GM12878 (cell line): ENCODE measurements at regions not wholly inside any gene's neighbourhood (a gene's known extent, or its start where the extent isn't known, plus 50 kb on each side); places are given as distances from the start of the nearest gene placed in this dataset.

Experiments used
- ATAC-seq: fragments of 200-7000 bp; cut with Tn5 transposase; 3 replicates; pipeline ENCODE4 v1.9.1; 2020; ENCODE audit warnings: mild to moderate bottlenecking, moderate library complexity
- BruUV-seq: library from RNA; stranded (reverse); fragments of 400-500 nt; replicated peaks from 2 replicates; lab custom pipeline; 2021; lab: Mats Ljungman, UMichigan
- CTCF ChIA-PET: fragments of 300-600 bp; sonication (Branson Sonifier 250); formaldehyde crosslinking; extraction: SDS; loops from one replicate; lab custom pipeline; 2021; ENCODE audit warnings: inconsistent platforms; lab: Yijun Ruan, JAX
- POLR2A ChIA-PET: fragments of 350-600 bp; formaldehyde crosslinking; extraction: SDS; loops from one replicate; lab custom pipeline; 2021; ENCODE audit warnings: inconsistent platforms; lab: Charles Lee
- RAD21 ChIA-PET: fragments of 300-600 bp; sonication (Branson Sonifier 250); formaldehyde crosslinking; loops from one replicate; lab custom pipeline; 2023; ENCODE audit warnings: antibody characterized with exemption; ENCODE audit not compliant: unreplicated experiment; lab: Charles Lee
- SMC1A ChIA-PET: fragments of 300-600 bp; sonication (Branson Sonifier 250); formaldehyde crosslinking; loops from one replicate; lab custom pipeline; 2023; ENCODE audit not compliant: unreplicated experiment, uncharacterized antibody; lab: Charles Lee
- DNase-seq: peaks from one replicate; pipeline ENCODE4 v3.0.0-alpha.2; 2011; ENCODE audit warnings: low read depth, low spot score
- FAIRE-seq: peaks from 3 replicates; lab custom pipeline; 2011; peaks lifted over from hg19 to GRCh38; lab: Jason Lieb, UNC
- H2AFZ ChIP-seq: 2 replicates; pipeline ENCODE4 v1.6.0; 2011; ENCODE audit warnings: low read depth, low read length, control low read depth; ENCODE audit not compliant: control insufficient read depth
- H3K27ac ChIP-seq: 2 replicates; pipeline ENCODE4 v1.5.1; 2011; ENCODE audit warnings: control low read depth; ENCODE audit not compliant: control insufficient read depth, insufficient read depth
- H3K27me3 ChIP-seq, 2 experiments: replicated peaks in 1 of 2; 2 replicates each; pipeline versions ENCODE4 v1.6.0 to v1.6.1; 2011; ENCODE audit warnings: low read length in 1 of 2; ENCODE audit not compliant: control insufficient read depth in 2 of 2, insufficient read depth in 2 of 2
- H3K36me3 ChIP-seq, 2 experiments: 2 replicates each; pipeline ENCODE4 v1.5.1; 2011; ENCODE audit warnings: low read length in 1 of 2; ENCODE audit not compliant: control insufficient read depth in 2 of 2, insufficient read depth in 2 of 2
- H3K4me1 ChIP-seq: 2 replicates; pipeline ENCODE4 v1.6.1; 2011; ENCODE audit warnings: mild to moderate bottlenecking, low read length, moderate library complexity, mixed read lengths; ENCODE audit not compliant: control insufficient read depth, insufficient read depth
- H3K4me2 ChIP-seq: 2 replicates; pipeline ENCODE4 v1.6.0; 2011; ENCODE audit warnings: control low read depth; ENCODE audit not compliant: control insufficient read depth, insufficient read depth
- H3K4me3 ChIP-seq: fragments of 200-600 bp; sonication (generic); 2 replicates; pipeline ENCODE4 v1.5.1; 2016
- H3K79me2 ChIP-seq: 2 replicates; pipeline ENCODE4 v1.6.0; 2011; ENCODE audit warnings: low read length; ENCODE audit not compliant: control insufficient read depth, insufficient read depth
- H3K9ac ChIP-seq: 2 replicates; pipeline ENCODE4 v1.8.0; 2011; ENCODE audit warnings: low read length, control low read depth, mixed read lengths; ENCODE audit not compliant: control insufficient read depth, insufficient read depth
- H3K9me3 ChIP-seq: replicated peaks from 3 replicates; pipeline ENCODE4 v1.5.1; 2011; ENCODE audit warnings: mild to moderate bottlenecking, low read length; ENCODE audit not compliant: control insufficient read depth, insufficient read depth
- H4K20me1 ChIP-seq: 2 replicates; pipeline ENCODE4 v1.6.0; 2011; ENCODE audit not compliant: control insufficient read depth, insufficient read depth
- BCL3 ChIP-seq: IDR thresholded peaks from 2 replicates; pipeline ENCODE4 v1.6.1; 2011; ENCODE audit warnings: borderline replicate concordance, low read depth, mild to moderate bottlenecking, moderate library complexity, low read length; ENCODE audit not compliant: insufficient read depth, poor library complexity, severe bottlenecking
- CBX5 ChIP-seq: sonication (generic); IDR thresholded peaks from 2 replicates; pipeline ENCODE4 v1.6.1; 2016; ENCODE audit warnings: low read depth, moderate library complexity, mild to moderate bottlenecking, inconsistent platforms
- DPF2 ChIP-seq: fragments of 450-650 bp; IDR thresholded peaks from 2 replicates; pipeline ENCODE4 v1.6.1; 2017; ENCODE audit warnings: mild to moderate bottlenecking
- EP300 ChIP-seq, 2 experiments: fragments of 150-350 bp in 1 of 2; IDR thresholded peaks; 2 replicates each; pipeline ENCODE4 v1.6.1; 2011 to 2012; ENCODE audit warnings: low read depth in 2 of 2, low read length in 2 of 2, borderline replicate concordance in 1 of 2, improper control_type of control experiment in 1 of 2, inconsistent platforms in 1 of 2; ENCODE audit not compliant: control insufficient read depth in 1 of 2
- FOXK2 ChIP-seq: fragments of 450-650 bp; IDR thresholded peaks from 2 replicates; pipeline ENCODE4 v1.6.1; 2017; ENCODE audit warnings: mild to moderate bottlenecking, moderate library complexity
- NFYA ChIP-seq: IDR thresholded peaks from 2 replicates; pipeline ENCODE4 v1.6.1; 2011; ENCODE audit warnings: low read depth, mild to moderate bottlenecking, low read length, improper control_type of control experiment, borderline replicate concordance
- PAX5 ChIP-seq: IDR thresholded peaks from 2 replicates; pipeline ENCODE4 v1.6.1; 2011; ENCODE audit warnings: low read depth, low read length, borderline replicate concordance
- WRNIP1 ChIP-seq: IDR thresholded peaks from 2 replicates; pipeline ENCODE4 v1.6.1; 2011; ENCODE audit warnings: low read depth, low read length, improper control_type of control experiment, borderline replicate concordance
- ZBED1 ChIP-seq: IDR thresholded peaks from 2 replicates; pipeline ENCODE4 v1.6.1; 2016; ENCODE audit warnings: borderline replicate concordance
- ZNF24 ChIP-seq: fragments of 450-650 bp; IDR thresholded peaks from 2 replicates; pipeline ENCODE4 v1.6.1; 2017; ENCODE audit warnings: antibody characterized with exemption, mild to moderate bottlenecking
- whole genome bisulfite sequencing: methylation state at CpG from one replicate; pipeline ENCODE4 v1.1.6; 2016; ENCODE audit warnings: low lambda C conversion rate; ENCODE audit not compliant: insufficient replicate concordance, insufficient coverage; ENCODE audit errors: missing lambda C conversion rate; 5-methylcytosine and 5-hydroxymethylcytosine counted together
- in situ Hi-C: fragments of 300-500 bp; cut with MboI; formaldehyde crosslinking; loops from 9 replicates; pipeline ENCODE4 v1.14.3; 2018; ENCODE audit warnings: mixed read lengths
- intact Hi-C: fragments of 100-400 bp; cut with micrococcal nuclease; formaldehyde crosslinking; loops from one replicate; pipeline ENCODE4 v1.14.2; 2022; ENCODE audit not compliant: unreplicated experiment

- no peak for TF ChIP-seq EP300 (IDR thresholded peaks at IDR 0.05; ENCODE audit: borderline replicate concordance in 1 of 2, control insufficient read depth in 1 of 2, low read depth in 2 of 2, low read length in 2 of 2)
- TF ChIP-seq FOXK2 = no peak
- TF ChIP-seq WRNIP1 = no peak
- ChIA-PET SMC1A (no interaction called here), CTCF (interaction anchor here (1.0 kb wide), 1 partner anchor 192 kb away, joined by 3 read pairs; no protein-coding TSS in a partner anchor), RAD21 (interaction anchor here (0.7 kb wide), 1 partner anchor 162 kb away, joined by 3 read pairs; no protein-coding TSS in a partner anchor), POLR2A (no interaction called here)
- no peak overlapping the region for H3K27ac ChIP-seq
- no peaks in the 10 kb centered on the region for H3K36me3 ChIP-seq
- H3K79me2 ChIP-seq = no peaks in the 10 kb centered on the region
- DNase-seq (no peak), FAIRE-seq (no peak), ATAC-seq (no peak)
- WGBS = 27% methylated on average over 2 of the region's 2 CpGs
- BruUV-seq = no TSS peak
- H3K4me3 ChIP-seq = no peak overlapping the region
- H3K27me3 ChIP-seq = no peaks in the 10 kb centered on the region; a peak in 1 of 4 replicates
- H2AFZ ChIP-seq = no peak overlapping the region
- no peaks in the 10 kb centered on the region for H3K4me1 ChIP-seq
- H3K9me3 ChIP-seq = no peaks in the 10 kb centered on the region
- no peak overlapping the region for H3K4me2 ChIP-seq
- no peaks in the 10 kb centered on the region for H4K20me1 ChIP-seq
- intact Hi-C loops = no loop called here
- no peak overlapping the region for H3K9ac ChIP-seq
- in situ Hi-C loops = no loop called here
Measured at GRCh38 chr1:213602796-213603486, 384.8 kb upstream of the PROX1 start.

DNA sequence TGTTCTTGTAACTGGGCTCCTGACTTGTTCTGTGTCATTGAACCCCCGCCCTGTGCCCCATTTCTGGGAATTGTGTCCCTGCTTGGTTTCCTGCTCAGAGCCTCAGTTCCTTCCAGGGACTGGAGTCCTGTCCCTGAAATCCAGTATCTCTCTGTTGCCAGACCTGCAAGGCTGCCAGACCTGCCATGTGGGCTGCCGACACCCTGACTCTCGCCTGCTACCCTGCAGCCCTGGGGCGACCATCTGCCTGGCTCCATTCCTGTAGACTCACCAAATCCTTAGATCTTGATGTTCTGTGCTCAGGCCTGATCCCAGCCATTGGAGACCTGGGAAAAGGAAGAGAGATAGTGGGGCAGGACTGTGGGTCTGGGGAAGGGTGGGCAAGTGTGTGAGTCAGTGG lies 383.3 kb upstream of the PROX1 start:
- POLR2A ChIA-PET = no interaction called here
- Histone ChIP-seq H3K9ac (no peak overlapping the region), H3K9me3 (no peaks in the 10 kb centered on the region), H3K4me2 (no peak overlapping the region), H3K79me2 (no peaks in the 10 kb centered on the region), H3K27me3 (no peaks in the 10 kb centered on the region; a peak in 1 of 4 replicates), H3K27ac (no peak overlapping the region), H3K4me3 (no peak overlapping the region), H3K36me3 (no peaks in the 10 kb centered on the region), H4K20me1 (no peaks in the 10 kb centered on the region), H3K4me1 (no peaks in the 10 kb centered on the region), H2AFZ (no peak overlapping the region)
- CTCF ChIA-PET = no interaction called here
- no TSS peak for BruUV-seq
- SMC1A ChIA-PET = no interaction called here
- DNase-seq (no peak), FAIRE-seq (no peak), ATAC-seq (no peak)
- RAD21 ChIA-PET = no interaction called here
- intact Hi-C loops = no loop called here
- TF ChIP-seq BCL3 = no peak
- TF ChIP-seq ZNF24 = no peak
- TF ChIP-seq CBX5 = no peak
- TF ChIP-seq ZBED1 = no peak
- no peak for TF ChIP-seq NFYA
- TF ChIP-seq PAX5 = no peak
- TF ChIP-seq DPF2 = no peak
- WGBS = 2% methylated on average over 4 of the region's 4 CpGs
- in situ Hi-C loops = no loop called here
